Mesendoderm (in vitro differentiated cells): ENCODE measurements at regions not wholly inside any gene's neighbourhood (a gene's known extent, or its start where the extent isn't known, plus 50 kb on each side); places are given as distances from the start of the nearest gene placed in this dataset.
"Not testable (repeated sequence)": the region's sequence is repeated elsewhere in the genome, so short reads cannot be mapped to it uniquely, and the experiment has no call there.

Source experiments
- DNase-seq: peaks from one replicate; pipeline ENCODE4 v3.0.0; 2013
- H2AK5ac ChIP-seq: 2 replicates; pipeline ENCODE4 v1.6.1; 2013; ENCODE audit warnings: low read length, inconsistent platforms
- H2BK120ac ChIP-seq: 2 replicates; pipeline ENCODE4 v1.6.1; 2013; ENCODE audit warnings: low read depth, mild to moderate bottlenecking, low read length, moderate library complexity, mixed read lengths
- H2BK15ac ChIP-seq: replicated peaks from 2 replicates; pipeline ENCODE4 v1.6.1; 2013; ENCODE audit warnings: low read depth, mild to moderate bottlenecking, moderate library complexity
- H2BK5ac ChIP-seq: 2 replicates; pipeline ENCODE4 v1.6.1; 2013; ENCODE audit warnings: low read length, inconsistent platforms
- H3K18ac ChIP-seq: 2 replicates; pipeline ENCODE4 v1.6.1; 2013; ENCODE audit warnings: mild to moderate bottlenecking, low read length, mixed read lengths
- H3K23ac ChIP-seq: one replicate; pipeline ENCODE4 v1.6.1; 2013; ENCODE audit warnings: low read length
- H3K27ac ChIP-seq: 2 replicates; pipeline ENCODE4 v1.5.1; 2013; ENCODE audit warnings: low read depth, mild to moderate bottlenecking, inconsistent platforms, low read length, moderate library complexity
- H3K27me3 ChIP-seq: 2 replicates; pipeline ENCODE4 v1.6.1; 2013; ENCODE audit warnings: low read length, control low read depth, mild to moderate bottlenecking, inconsistent platforms; ENCODE audit not compliant: insufficient read depth, poor library complexity
- H3K36me3 ChIP-seq: 2 replicates; pipeline ENCODE4 v1.6.1; 2013; ENCODE audit warnings: low read length, inconsistent platforms; ENCODE audit not compliant: control insufficient read depth, insufficient read depth
- H3K4ac ChIP-seq: one replicate; pipeline ENCODE4 v1.6.1; 2013; ENCODE audit warnings: low read depth, mild to moderate bottlenecking, low read length, moderate library complexity
- H3K4me1 ChIP-seq: 2 replicates; pipeline ENCODE4 v1.6.1; 2013; ENCODE audit warnings: low read depth, low read length, inconsistent platforms; ENCODE audit not compliant: control insufficient read depth
- H3K4me2 ChIP-seq: 2 replicates; pipeline ENCODE4 v1.6.1; 2013; ENCODE audit warnings: low read length
- H3K4me3 ChIP-seq: 2 replicates; pipeline ENCODE4 v1.5.1; 2013; ENCODE audit warnings: mild to moderate bottlenecking, low read length
- H3K56ac ChIP-seq: one replicate; pipeline ENCODE4 v1.6.1; 2013; ENCODE audit warnings: low read length
- H3K79me1 ChIP-seq: 2 replicates; pipeline ENCODE4 v1.6.1; 2013; ENCODE audit warnings: low read length, inconsistent platforms
- H3K79me2 ChIP-seq: 2 replicates; pipeline ENCODE4 v1.6.1; 2013; ENCODE audit warnings: mild to moderate bottlenecking, low read length; ENCODE audit not compliant: control insufficient read depth, insufficient read depth
- H3K9ac ChIP-seq: 2 replicates; pipeline ENCODE4 v1.6.1; 2013; ENCODE audit warnings: low read length, inconsistent platforms
- H4K5ac ChIP-seq: one replicate; pipeline ENCODE4 v1.6.1; 2013; ENCODE audit warnings: low read length
- H4K8ac ChIP-seq: one replicate; pipeline ENCODE4 v1.6.1; 2013; ENCODE audit warnings: low read depth, mild to moderate bottlenecking, control low read depth, low read length, moderate library complexity
- WGBS: extraction: QIAGEN DNeasy Blood & Tissue Kit; methylation state at CpG from one replicate; pipeline ENCODE4 v1.1.7; 2013; ENCODE audit warnings: low lambda C conversion rate, missing lambda C conversion rate; ENCODE audit not compliant: insufficient coverage; ENCODE audit errors: extremely low coverage; 5-methylcytosine and 5-hydroxymethylcytosine counted together

- H3K23ac ChIP-seq, H3K79me1 ChIP-seq, H4K5ac ChIP-seq, H3K9ac ChIP-seq, H2BK120ac ChIP-seq, H3K4me3 ChIP-seq, H3K18ac ChIP-seq, H3K4me2 ChIP-seq, H3K4ac ChIP-seq, H3K56ac ChIP-seq, H3K4me1 ChIP-seq, H3K27me3 ChIP-seq, H2BK5ac ChIP-seq, H4K8ac ChIP-seq, H2BK15ac ChIP-seq, H2AK5ac ChIP-seq, H3K36me3 ChIP-seq, H3K79me2 ChIP-seq, H3K27ac ChIP-seq: not testable (repeated sequence)
- no CpG with 5 or more reads among the region's 4 CpGs for WGBS
- DNase-seq = peak; percentile 89
Measured at GRCh38 chr12:29884957-29885356, 101.2 kb upstream of the TMTC1 start.

- H3K27me3 ChIP-seq = no peaks in the 10 kb centered on the region
- H3K56ac ChIP-seq = no peak overlapping the region
- no peak overlapping the region for H4K5ac ChIP-seq
- H2BK5ac ChIP-seq = no peak overlapping the region
- H3K23ac ChIP-seq = no peak overlapping the region
- peaks cover 5% of the 10 kb centered on the region for H3K4me1 ChIP-seq
- H3K27ac ChIP-seq = no peak overlapping the region
- H4K8ac ChIP-seq = no peak overlapping the region
- H3K79me1 ChIP-seq = no peaks in the 10 kb centered on the region
- no peak overlapping the region for H3K9ac ChIP-seq
- no peak for DNase-seq
- no peak overlapping the region for H3K4me2 ChIP-seq
- H2BK15ac ChIP-seq = no peak overlapping the region
- H3K18ac ChIP-seq = no peak overlapping the region
- H3K4ac ChIP-seq = no peak overlapping the region
- no peak overlapping the region for H2BK120ac ChIP-seq
- H3K79me2 ChIP-seq = no peaks in the 10 kb centered on the region
- no peak overlapping the region for H2AK5ac ChIP-seq
- H3K36me3 ChIP-seq = no peaks in the 10 kb centered on the region
- no CpG with 5 or more reads among the region's 4 CpGs for WGBS
- no peak overlapping the region for H3K4me3 ChIP-seq
Measured at GRCh38 chr12:29883941-29884554, 100.3 kb upstream of the TMTC1 start.

- H3K23ac ChIP-seq = no peak overlapping the region
- no peak overlapping the region for H2BK120ac ChIP-seq
- H3K56ac ChIP-seq = no peak overlapping the region
- no peaks in the 10 kb centered on the region for H3K36me3 ChIP-seq
- H4K5ac ChIP-seq = no peak overlapping the region
- no peak overlapping the region for H3K4ac ChIP-seq
- DNase-seq = no peak
- H3K4me1 ChIP-seq = peaks cover 5% of the 10 kb centered on the region
- no peak overlapping the region for H3K4me2 ChIP-seq
- H3K27me3 ChIP-seq = no peaks in the 10 kb centered on the region
- H3K79me1 ChIP-seq = no peaks in the 10 kb centered on the region
- H3K79me2 ChIP-seq = no peaks in the 10 kb centered on the region
- no peak overlapping the region for H2AK5ac ChIP-seq
- no peak overlapping the region for H2BK15ac ChIP-seq
- H3K4me3 ChIP-seq = no peak overlapping the region
- no peak overlapping the region for H4K8ac ChIP-seq
- H3K18ac ChIP-seq = no peak overlapping the region
- no peak overlapping the region for H3K9ac ChIP-seq
- no peak overlapping the region for H2BK5ac ChIP-seq
- no peak overlapping the region for H3K27ac ChIP-seq
Measured at GRCh38 chr12:29883525-29883924, 99.8 kb upstream of the TMTC1 start.

- DNase-seq = no peak
- Histone ChIP-seq H3K4me3 (no peak overlapping the region), H3K79me2 (no peaks in the 10 kb centered on the region), H3K9ac (no peak overlapping the region), H3K18ac (peak overlapping the region; percentile 68), H3K79me1 (no peaks in the 10 kb centered on the region), H3K27ac (no peak overlapping the region), H3K23ac (no peak overlapping the region), H3K36me3 (no peaks in the 10 kb centered on the region), H2BK15ac (no peak overlapping the region), H3K4ac (no peak overlapping the region), H3K27me3 (no peaks in the 10 kb centered on the region), H4K5ac (no peak overlapping the region), H3K4me2 (no peak overlapping the region), H2BK120ac (no peak overlapping the region), H2AK5ac (no peak overlapping the region), H2BK5ac (no peak overlapping the region), H4K8ac (no peak overlapping the region), H3K4me1 (peaks cover 5% of the 10 kb centered on the region), H3K56ac (no peak overlapping the region)
- no CpG with 5 or more reads among the region's 2 CpGs for WGBS
Measured at GRCh38 chr12:29882846-29883245, 99.1 kb upstream of the TMTC1 start.

GRCh38 chr12:29880987-29881386, 97.2 kb upstream of the TMTC1 start:
- Histone ChIP-seq H3K27me3 (no peaks in the 10 kb centered on the region), H2AK5ac (no peak overlapping the region), H3K23ac (no peak overlapping the region), H4K8ac (no peak overlapping the region), H2BK15ac (no peak overlapping the region), H2BK120ac (no peak overlapping the region), H3K4ac (no peak overlapping the region), H3K4me2 (no peak overlapping the region), H3K79me2 (no peaks in the 10 kb centered on the region), H3K18ac (no peak overlapping the region), H3K36me3 (no peaks in the 10 kb centered on the region), H3K79me1 (no peaks in the 10 kb centered on the region), H2BK5ac (no peak overlapping the region), H3K4me3 (no peak overlapping the region), H3K4me1 (peaks cover 5% of the 10 kb centered on the region), H4K5ac (no peak overlapping the region), H3K56ac (no peak overlapping the region), H3K9ac (no peak overlapping the region), H3K27ac (no peak overlapping the region)
- no CpG with 5 or more reads among the region's 3 CpGs for WGBS
- no peak for DNase-seq

- Histone ChIP-seq H3K4me1 (peaks cover 5% of the 10 kb centered on the region), H3K79me1 (no peaks in the 10 kb centered on the region), H4K5ac (no peak overlapping the region), H4K8ac (no peak overlapping the region), H2BK15ac (peak overlapping the region; percentile 85), H3K27me3 (no peaks in the 10 kb centered on the region), H2BK5ac (peak overlapping the region; percentile 20), H2BK120ac (no peak overlapping the region), H3K27ac (no peak overlapping the region), H3K18ac (no peak overlapping the region), H3K9ac (no peak overlapping the region), H3K4ac (no peak overlapping the region), H3K56ac (peak overlapping the region; percentile 22), H3K23ac (no peak overlapping the region), H3K36me3 (no peaks in the 10 kb centered on the region), H3K4me2 (no peak overlapping the region), H3K79me2 (no peaks in the 10 kb centered on the region), H3K4me3 (no peak overlapping the region), H2AK5ac (no peak overlapping the region)
- WGBS = no CpG with 5 or more reads among the region's 4 CpGs
- peak; percentile 80 for DNase-seq
Measured at GRCh38 chr12:29879606-29880308, 96.0 kb upstream of the TMTC1 start.
